Heart right ventricle (tissue), 16 donors: ENCODE measurements at regions not wholly inside any gene's neighbourhood (a gene's known extent, or its start where the extent isn't known, plus 50 kb on each side); places are given as distances from the start of the nearest gene placed in this dataset.

Experiments
- ATAC-seq, 8 donors: fragments of 200-7000 bp; cut with Tn5 transposase; one replicate each; pipeline ENCODE4 v1.9.1; 2020; ENCODE audit warnings: mild to moderate bottlenecking in 8 of 8, moderate library complexity in 8 of 8, moderate number of reproducible peaks in 1 of 8
- DNase-seq, 2 donors: peaks; one replicate each; pipeline ENCODE4 v3.0.0-alpha.2; 2020
- H3K27ac ChIP-seq, 10 donors: fragments of 200-600 bp; sonication (generic) in 2 of 10; one replicate each; pipeline versions ENCODE4 v1.5.0 to v1.8.0; 2020 to 2022; ENCODE audit warnings: mild to moderate bottlenecking in 3 of 10
- H3K27me3 ChIP-seq, 7 donors: fragments of 200-600 bp; one replicate each; pipeline ENCODE4 v1.8.0; 2021 to 2022; ENCODE audit warnings: mild to moderate bottlenecking in 2 of 7
- H3K36me3 ChIP-seq, 9 donors: fragments of 200-600 bp; sonication (generic) in 1 of 9; one replicate each; pipeline versions ENCODE4 v1.5.0 to v1.8.0; 2020 to 2022; ENCODE audit warnings: mild to moderate bottlenecking in 2 of 9
- H3K4me1 ChIP-seq, 9 donors: fragments of 200-600 bp; sonication (generic) in 1 of 9; one replicate each; pipeline versions ENCODE4 v1.5.0 to v1.8.0; 2020 to 2022; ENCODE audit warnings: mild to moderate bottlenecking in 4 of 9
- H3K4me3 ChIP-seq, 10 donors: fragments of 200-600 bp; sonication (generic) in 2 of 10; one replicate each; pipeline versions ENCODE4 v1.5.0 to v1.8.0; 2020 to 2022; ENCODE audit warnings: mild to moderate bottlenecking in 7 of 10, moderate library complexity in 2 of 10
- H3K9me3 ChIP-seq, 11 donors: fragments of 200-600 bp in 10 of 11; sonication (generic) in 2 of 11; one replicate each; pipeline versions ENCODE4 v1.5.0 to v1.8.0; 2013 to 2022; ENCODE audit warnings: mild to moderate bottlenecking in 2 of 11, control low read depth in 1 of 11, moderate library complexity in 1 of 11
- WGBS, 2 donors: extraction: QIAGEN DNeasy Blood & Tissue Kit; methylation state at CpG; one replicate each; pipeline ENCODE4 v1.1.7; 2013; ENCODE audit warnings: inconsistent platforms in 1 of 2; 5-methylcytosine and 5-hydroxymethylcytosine counted together
- intact Hi-C, 10 donors: fragments of 100-400 bp; cut with DNase I; formaldehyde crosslinking; loops; one replicate each; pipeline versions ENCODE4 v1.11.1 to v1.14.2; 2022
- TF ChIP-seq, protein P1 (sequence below), 9 donors: fragments of 200-600 bp; sonication (generic) in 2 of 9; IDR thresholded peaks; one replicate each; pipeline versions ENCODE4 v1.5.0 to v1.8.0; 2021 to 2022; ENCODE audit warnings: antibody characterized with exemption in 9 of 9, mild to moderate bottlenecking in 5 of 9, moderate library complexity in 1 of 9
- donor health status: Arrhythmogenic right ventricular cardiomyopathy.
- donor health status: ischemic (EF 13 %, LVEDD 7.1; RV severe dilation, severe dysfunction).
- donor health status: healthy with polysubstance abuse.
- donor health status: DM: no; HTN: yes; CAD: no.
- donor health status: DM: no; HTN: no; CAD: no.
- donor health status: ischemic (EF 25% LVEDD 6.9; RV normal size, moderate dysfunction).
- donor health status: ischemic (EF 25% LVEDD 5.7; RV mildly dilated, moderate dysfunction).
- donor health status: healthy.
- donor health status: DM: yes; HTN: yes; CAD: no.
- donor health status: Ischemic cardiomyopathy.
- donor health status: ischemic (EF 35%, LVEDD 5.7; RV mildly dilated, moderate dysfunction).
- donor health status: nonischemic (EF 11% LVEDD 7.7; RV severe dilation, severe dysfunction).
- donor health status: DM: yes; HTN: yes; CAD: no.
- donor health status: PGD.
- donor health status: ischemic (EF 29% LVEDD 5.4; RV normal size, mild dysfunction).
- donor health status: nonischemic (EF 23%, LVEDD 6.1; RV moderate dilation, normal function).

DNA sequence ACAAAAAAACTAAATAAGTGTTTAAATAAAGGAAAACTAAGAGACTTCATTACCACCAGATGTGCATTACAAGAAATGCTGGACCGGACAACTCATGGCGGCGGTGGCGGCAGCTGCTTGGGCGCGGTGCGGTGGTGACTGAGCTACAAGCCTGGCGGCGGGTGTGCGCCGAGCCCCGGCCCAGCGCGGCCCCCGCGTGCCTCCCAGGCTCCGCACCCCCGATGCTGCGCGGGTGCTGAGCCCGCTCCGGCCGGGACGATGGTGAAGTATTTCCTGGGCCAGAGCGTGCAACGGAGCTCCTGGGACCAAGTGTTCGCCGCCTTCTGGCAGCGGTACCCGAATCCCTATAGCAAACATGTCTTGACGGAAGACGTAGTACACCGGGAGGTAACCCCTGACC, 52.2 kb upstream of the RCOR3 start:
- no peak for ATAC-seq
- Histone ChIP-seq H3K27me3 (peaks cover 0 to 8% (median 0%) of the 10 kb centered on the region in 7 donors), H3K4me1 (no peaks in the 10 kb centered on the region), H3K27ac (no peak overlapping the region), H3K36me3 (no peaks in the 10 kb centered on the region), H3K9me3 (peaks cover 0 to 9% (median 6%) of the 10 kb centered on the region in 11 donors), H3K4me3 (no peak overlapping the region)
- 94% methylated on average over 32 to 33 of the region's 33 CpGs for WGBS, 2 donors
- TF ChIP-seq, protein P1, sequence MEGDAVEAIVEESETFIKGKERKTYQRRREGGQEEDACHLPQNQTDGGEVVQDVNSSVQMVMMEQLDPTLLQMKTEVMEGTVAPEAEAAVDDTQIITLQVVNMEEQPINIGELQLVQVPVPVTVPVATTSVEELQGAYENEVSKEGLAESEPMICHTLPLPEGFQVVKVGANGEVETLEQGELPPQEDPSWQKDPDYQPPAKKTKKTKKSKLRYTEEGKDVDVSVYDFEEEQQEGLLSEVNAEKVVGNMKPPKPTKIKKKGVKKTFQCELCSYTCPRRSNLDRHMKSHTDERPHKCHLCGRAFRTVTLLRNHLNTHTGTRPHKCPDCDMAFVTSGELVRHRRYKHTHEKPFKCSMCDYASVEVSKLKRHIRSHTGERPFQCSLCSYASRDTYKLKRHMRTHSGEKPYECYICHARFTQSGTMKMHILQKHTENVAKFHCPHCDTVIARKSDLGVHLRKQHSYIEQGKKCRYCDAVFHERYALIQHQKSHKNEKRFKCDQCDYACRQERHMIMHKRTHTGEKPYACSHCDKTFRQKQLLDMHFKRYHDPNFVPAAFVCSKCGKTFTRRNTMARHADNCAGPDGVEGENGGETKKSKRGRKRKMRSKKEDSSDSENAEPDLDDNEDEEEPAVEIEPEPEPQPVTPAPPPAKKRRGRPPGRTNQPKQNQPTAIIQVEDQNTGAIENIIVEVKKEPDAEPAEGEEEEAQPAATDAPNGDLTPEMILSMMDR (IDR thresholded peaks at IDR 0.05): no peak
- intact Hi-C loops: no loop called here
- no peak for DNase-seq

DNA sequence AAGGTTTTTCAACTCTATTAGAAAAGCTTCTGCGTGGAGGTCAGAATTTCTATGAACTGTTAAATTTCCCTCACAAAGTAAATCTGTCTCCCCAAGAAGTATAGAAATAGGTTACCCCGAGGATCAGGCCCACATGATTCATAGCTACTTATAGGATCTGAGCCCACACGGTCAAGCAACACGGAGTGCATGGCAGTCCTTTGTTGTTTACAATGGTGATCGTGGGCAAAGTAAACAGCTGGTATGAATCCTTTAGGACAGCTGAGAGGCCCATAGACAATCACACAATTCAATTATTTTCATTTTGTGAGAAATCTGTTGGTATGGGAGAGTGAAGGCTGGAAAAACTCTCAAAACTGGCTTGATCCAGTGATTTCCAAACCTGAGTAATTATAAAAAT, 58.9 kb upstream of the RCOR3 start:
- DNase-seq (no peak), ATAC-seq (no peak)
- WGBS, 2 donors: 88% methylated on average over 5 of the region's 5 CpGs
- Histone ChIP-seq H3K27ac (no peak overlapping the region), H3K36me3 (no peaks in the 10 kb centered on the region), H3K4me1 (no peaks in the 10 kb centered on the region), H3K9me3 (peaks cover 0 to 7% (median 0%) of the 10 kb centered on the region in 11 donors), H3K27me3 (peaks cover 0 to 8% (median 0%) of the 10 kb centered on the region in 7 donors), H3K4me3 (no peak overlapping the region)
- intact Hi-C loops: no loop called here
- TF ChIP-seq, protein P1 (IDR thresholded peaks at IDR 0.05): no peak

DNA sequence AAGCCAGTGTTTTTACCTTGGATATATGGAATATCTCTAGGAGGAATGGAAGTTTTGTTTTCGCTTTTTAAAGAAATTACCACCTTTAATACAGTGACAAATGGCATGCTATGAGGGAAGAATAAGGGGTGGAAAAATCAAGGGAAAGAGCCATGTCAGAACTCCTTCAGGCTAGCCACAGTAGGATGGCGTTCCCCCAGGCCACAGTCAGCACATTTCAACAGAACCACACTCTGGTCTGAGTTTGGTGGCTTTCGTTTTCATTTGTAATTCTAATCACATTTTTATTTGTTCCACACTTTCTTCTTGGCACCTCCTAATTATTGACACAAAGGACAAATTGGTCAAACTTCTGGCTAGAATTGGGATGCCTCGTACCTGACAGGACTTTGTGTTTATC, 60.3 kb upstream of the RCOR3 start:
- WGBS, 2 donors: 59 to 73% methylated on average over 4 of the region's 4 CpGs
- Histone ChIP-seq H3K27me3 (peaks cover 0 to 12% (median 2%) of the 10 kb centered on the region in 7 donors), H3K9me3 (peaks cover 0 to 7% (median 0%) of the 10 kb centered on the region in 11 donors)

DNA sequence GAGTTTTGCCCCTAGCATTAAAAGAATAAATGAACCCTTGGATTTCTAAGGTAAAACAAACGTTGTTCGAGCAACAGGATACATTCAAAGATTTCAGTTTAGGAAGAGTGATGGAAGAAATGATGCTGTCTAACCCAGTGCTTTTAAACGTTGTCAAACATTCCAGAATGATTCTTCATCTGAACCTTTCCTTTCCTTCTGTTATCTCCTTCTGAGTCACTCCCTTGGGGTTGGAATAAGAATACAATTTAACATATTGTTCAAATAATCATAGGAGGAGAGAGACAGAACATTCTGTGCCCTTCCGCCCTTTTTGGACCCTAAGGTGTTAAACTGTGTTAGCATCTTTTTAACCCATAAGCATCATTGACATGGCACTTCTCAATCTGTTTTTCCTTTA, 61.1 kb upstream of the RCOR3 start:
- TF ChIP-seq, protein P1 (IDR thresholded peaks at IDR 0.05): no peak
- ATAC-seq (no peak), DNase-seq (no peak)
- Histone ChIP-seq H3K27me3 (peaks cover 0 to 10% (median 4%) of the 10 kb centered on the region in 7 donors), H3K9me3 (peaks cover 0 to 7% (median 0%) of the 10 kb centered on the region in 11 donors), H3K4me1 (no peaks in the 10 kb centered on the region), H3K4me3 (no peak overlapping the region), H3K36me3 (no peaks in the 10 kb centered on the region), H3K27ac (no peak overlapping the region)
- WGBS, 2 donors: 56 to 70% methylated on average over 4 of the region's 4 CpGs
- intact Hi-C loops: loop anchor here in 1 of 10 donors (10.0 kb wide), 1 partner anchor 63 kb away; the partner anchor contains the start of gene KCNH1

More for the DNA sequence above, 60.3 kb upstream of the RCOR3 start:
- no peaks in the 10 kb centered on the region for H3K4me1 ChIP-seq
- intact Hi-C loops: loop anchor here in 1 of 10 donors (10.0 kb wide), 1 partner anchor 64 kb away; the partner anchor contains the start of gene KCNH1
- H3K27ac ChIP-seq: no peak overlapping the region
- no peaks in the 10 kb centered on the region for H3K36me3 ChIP-seq
- no peak overlapping the region for H3K4me3 ChIP-seq
- DNase-seq (no peak), ATAC-seq (no peak)
- TF ChIP-seq, protein P1 (IDR thresholded peaks at IDR 0.05): no peak
